K562 (cell line): ENCODE measurements at regions not wholly inside any gene's neighbourhood (a gene's known extent, or its start where the extent isn't known, plus 50 kb on each side); places are given as distances from the start of the nearest gene placed in this dataset.

Experiments used
- ATAC-seq: fragments of 200-7000 bp; cut with Tn5 transposase; 3 replicates; pipeline ENCODE4 v1.9.1; 2020; ENCODE audit warnings: moderate library complexity
- BruUV-seq: library from RNA; stranded (reverse); fragments of 400-500 nt; replicated peaks from 2 replicates; lab custom pipeline; 2021; lab: Mats Ljungman, UMichigan
- CTCF ChIA-PET: fragments of 300-600 bp; formaldehyde crosslinking; extraction: SDS; loops from one replicate; lab custom pipeline; 2021; ENCODE audit warnings: low intra/inter-chr PET ratio; lab: Yijun Ruan, JAX
- POLR2A ChIA-PET: fragments of 300-600, 350-650 bp; sonication (Branson Sonifier 250); formaldehyde crosslinking; extraction: SDS; loops from one replicate; lab custom pipeline; 2021; ENCODE audit warnings: antibody characterized with exemption, inconsistent platforms; lab: Yijun Ruan, JAX
- DNase-seq, 4 experiments: peaks; one replicate each; pipeline versions ENCODE4 v3.0.0 to v3.0.0-alpha.2; 2011 to 2018; ENCODE audit warnings: low spot score in 3 of 4, mixed read lengths in 3 of 4; ENCODE audit errors: extremely low read depth in 1 of 4
- FAIRE-seq: peaks from 2 replicates; lab custom pipeline; 2011; peaks lifted over from hg19 to GRCh38; lab: Jason Lieb, UNC
- H2AFZ ChIP-seq: 2 replicates; pipeline ENCODE4 v1.6.0; 2011; ENCODE audit warnings: low read depth, low read length, control low read depth, inconsistent platforms
- H3K27ac ChIP-seq: fragments of 200-600 bp; 3 replicates; pipeline ENCODE4 v1.8.0; 2011; ENCODE audit warnings: low read depth, mild to moderate bottlenecking, control low read depth, inconsistent platforms, low read length, moderate library complexity, mixed read lengths; ENCODE audit errors: extremely low read depth
- H3K27me3 ChIP-seq, 2 experiments: fragments of 300-600 bp in 1 of 2; 2 replicates in 1 of 2; 3 replicates in 1 of 2; pipeline versions ENCODE4 v1.6.0 to v1.8.0; 2011; ENCODE audit warnings: inconsistent platforms in 2 of 2, low read length in 2 of 2, mild to moderate bottlenecking in 1 of 2, mixed read lengths in 1 of 2, moderate library complexity in 1 of 2; ENCODE audit not compliant: control insufficient read depth in 2 of 2, insufficient read depth in 2 of 2
- H3K36me3 ChIP-seq: fragments of 300-600 bp; 3 replicates; pipeline ENCODE4 v1.8.0; 2011; ENCODE audit warnings: mild to moderate bottlenecking, low read length, inconsistent platforms; ENCODE audit not compliant: control insufficient read depth, insufficient read depth
- H3K4me1 ChIP-seq, 2 experiments: fragments of 200-600 bp in 1 of 2; replicated peaks in 1 of 2; 2 replicates in 1 of 2; 3 replicates in 1 of 2; pipeline versions ENCODE4 v1.5.1 to v1.8.0; 2011; ENCODE audit warnings: inconsistent platforms in 2 of 2, low read length in 2 of 2, mild to moderate bottlenecking in 1 of 2, mixed read lengths in 1 of 2, moderate library complexity in 1 of 2; ENCODE audit not compliant: control insufficient read depth in 2 of 2, insufficient read depth in 2 of 2
- H3K4me2 ChIP-seq: 2 replicates; pipeline ENCODE4 v1.6.1; 2011; ENCODE audit warnings: low read length, control low read depth, inconsistent platforms, mixed read lengths; ENCODE audit not compliant: insufficient read depth
- H3K4me3 ChIP-seq: fragments of 200-600 bp; sonication (generic), shearing (Covaris generic); 2 replicates; pipeline ENCODE4 v1.5.1; 2016; ENCODE audit warnings: control low read depth, inconsistent platforms
- H3K79me2 ChIP-seq: fragments of 200-600 bp; 3 replicates; pipeline ENCODE4 v1.8.0; 2011; ENCODE audit warnings: low read length, inconsistent platforms; ENCODE audit not compliant: control insufficient read depth, insufficient read depth
- H3K9ac ChIP-seq, 2 experiments: 2 replicates each; pipeline versions ENCODE4 v1.6.0 to v1.6.1; 2011; ENCODE audit warnings: low read depth in 2 of 2, low read length in 2 of 2, control low read depth in 1 of 2, inconsistent platforms in 1 of 2, mild to moderate bottlenecking in 1 of 2, mixed read lengths in 1 of 2; ENCODE audit not compliant: insufficient read depth in 1 of 2
- H3K9me1 ChIP-seq: one replicate; pipeline ENCODE4 v1.6.0; 2011; ENCODE audit warnings: inconsistent platforms, mild to moderate bottlenecking, low read length, moderate library complexity; ENCODE audit not compliant: control insufficient read depth, insufficient read depth
- H3K9me3 ChIP-seq: replicated peaks from 2 replicates; pipeline ENCODE4 v1.5.1; 2011; ENCODE audit warnings: low read depth, low read length, inconsistent platforms; ENCODE audit not compliant: control insufficient read depth, insufficient read depth
- H4K20me1 ChIP-seq: replicated peaks from 2 replicates; pipeline ENCODE4 v1.6.1; 2011; ENCODE audit warnings: low read length, inconsistent platforms, mixed read lengths; ENCODE audit not compliant: control insufficient read depth, insufficient read depth
- ATF7 ChIP-seq: fragments of 450-650 bp; IDR thresholded peaks from 2 replicates; pipeline ENCODE4 v1.7.1; 2014; ENCODE audit warnings: mild to moderate bottlenecking, moderate library complexity
- BCOR ChIP-seq: fragments of 450-650 bp; IDR thresholded peaks from 2 replicates; pipeline ENCODE4 v1.6.1; 2016
- CHD1 ChIP-seq: fragments of 200-600 bp; sonication (generic); IDR thresholded peaks from one replicate; pipeline ENCODE4 v1.6.1; 2012; ENCODE audit warnings: mild to moderate bottlenecking, moderate library complexity, low read length, inconsistent platforms
- EHMT2 ChIP-seq: fragments of 450-650 bp; IDR thresholded peaks from 2 replicates; pipeline ENCODE4 v1.6.1; 2018; ENCODE audit warnings: antibody characterized with exemption
- GTF3C2 ChIP-seq: IDR thresholded peaks from 3 replicates; pipeline ENCODE4 v1.6.1; 2011; ENCODE audit warnings: borderline replicate concordance, mild to moderate bottlenecking, moderate library complexity; ENCODE audit not compliant: insufficient read length; ENCODE audit errors: extremely low read depth
- KDM4B ChIP-seq, 2 experiments: fragments of 450-650 bp in 1 of 2; sonication (generic) in 1 of 2; IDR thresholded peaks; 2 replicates each; pipeline ENCODE4 v1.6.1; 2016 to 2017; ENCODE audit warnings: borderline replicate concordance in 2 of 2, antibody characterized with exemption in 1 of 2, low read depth in 1 of 2, mild to moderate bottlenecking in 1 of 2
- NR2C2 ChIP-seq, 2 experiments: fragments of 200-800 bp in 1 of 2; sonication (Bioruptor generic) in 1 of 2; sonication (generic) in 1 of 2; formaldehyde crosslinking in 1 of 2; IDR thresholded peaks; 2 replicates each; pipeline versions ENCODE4 v1.6.1 to v1.8.0; 2016 to 2022; ENCODE audit warnings: mild to moderate bottlenecking in 1 of 2, missing compliant biosample characterization in 1 of 2, missing genetic modification characterization in 1 of 2, missing genetic modification reagents in 1 of 2
- PPARD ChIP-seq: fragments of 250-450 bp; sonication (Bioruptor Pico); IDR thresholded peaks from 2 replicates; pipeline ENCODE4 v1.8.0; 2022; ENCODE audit warnings: inconsistent platforms, mild to moderate bottlenecking, moderate library complexity
- RBM15 ChIP-seq: fragments of 200-400 bp; formaldehyde crosslinking; IDR thresholded peaks from 2 replicates; pipeline ENCODE4 v1.6.1; 2018; ENCODE audit warnings: mild to moderate bottlenecking, low read length, moderate library complexity; ENCODE audit not compliant: insufficient read depth
- RNF2 ChIP-seq: sonication (generic); IDR thresholded peaks from 2 replicates; pipeline ENCODE4 v1.6.1; 2016
- SREBF2 ChIP-seq: sonication (generic); formaldehyde crosslinking; IDR thresholded peaks from 2 replicates; pipeline ENCODE4 v1.4.0; 2020; ENCODE audit warnings: mild to moderate bottlenecking, missing genetic modification reagents
- ZNF175 ChIP-seq: fragments of 200-800 bp; sonication (Bioruptor generic); IDR thresholded peaks from 2 replicates; pipeline ENCODE4 v1.6.1; 2016; ENCODE audit warnings: low read depth, mild to moderate bottlenecking, missing genetic modification characterization, missing compliant biosample characterization
- WGBS: fragments of 100-300 bp; shearing (Covaris generic); methylation state at CpG from one replicate; pipeline ENCODE4 v1.1.6; 2016; ENCODE audit warnings: low coverage, mixed read lengths; ENCODE audit not compliant: insufficient coverage; ENCODE audit errors: missing lambda C conversion rate; 5-methylcytosine and 5-hydroxymethylcytosine counted together
- in situ Hi-C: fragments of 300-500 bp; cut with MboI; formaldehyde crosslinking; loops from 4 replicates; pipeline ENCODE4 v1.15.0; 2018; ENCODE audit warnings: inconsistent platforms, mixed read lengths
- intact Hi-C: fragments of 100-400 bp; cut with micrococcal nuclease; formaldehyde crosslinking; loops from 2 replicates; pipeline ENCODE4 v1.14.2; 2022

GRCh38 chr16:48947371-48947713 lies 334.3 kb downstream of the CBLN1 start:
- no peak overlapping the region for H3K4me3 ChIP-seq
- H2AFZ ChIP-seq, result no peak overlapping the region
- H3K4me1 ChIP-seq, result no peaks in the 10 kb centered on the region
- H3K9me1 ChIP-seq, result no peaks in the 10 kb centered on the region
- in situ Hi-C loops, result no loop called here
- POLR2A ChIA-PET, result no interaction called here
- 0% methylated on average over 3 of the region's 3 CpGs for WGBS
- H3K9me3 ChIP-seq, result no peaks in the 10 kb centered on the region
- TF ChIP-seq ZNF175, result no peak
- TF ChIP-seq PPARD (CRISPR knock-in tag), result no peak
- no peak for TF ChIP-seq GTF3C2
- no peak for TF ChIP-seq EHMT2
- no peak for TF ChIP-seq SREBF2
- TF ChIP-seq KDM4B (IDR thresholded peaks at IDR 0.05; ENCODE audit: borderline replicate concordance in 2 of 2, low read depth in 1 of 2), result no peak
- TF ChIP-seq BCOR, result no peak
- TF ChIP-seq CHD1, result no peak
- no peak for TF ChIP-seq NR2C2 (CRISPR knock-in tag; IDR thresholded peaks at IDR 0.05)
- no peak for TF ChIP-seq NR2C2 (tag; IDR thresholded peaks at IDR 0.05)
- TF ChIP-seq RNF2, result no peak
- TF ChIP-seq RBM15, result no peak
- no peak for TF ChIP-seq ATF7
- TF ChIP-seq, all 486 proteins: peak for 0
- DNase-seq (no peak), FAIRE-seq (no peak), ATAC-seq (no peak)
- no peaks in the 10 kb centered on the region; a peak in 1 of 5 replicates for H3K27me3 ChIP-seq
- H3K9ac ChIP-seq, result no peak overlapping the region
- CTCF ChIA-PET, result no interaction called here
- no peak overlapping the region for H3K27ac ChIP-seq
- H3K36me3 ChIP-seq, result no peaks in the 10 kb centered on the region
- BruUV-seq, result no TSS peak
- no peak overlapping the region for H3K4me2 ChIP-seq
- no peaks in the 10 kb centered on the region for H4K20me1 ChIP-seq
- H3K79me2 ChIP-seq, result no peaks in the 10 kb centered on the region
- intact Hi-C loops, result no loop called here
